ENCODE measurements at regions not wholly inside any gene's neighbourhood (a gene's known extent, or its start where the extent isn't known, plus 50 kb on each side); places are given as distances from the start of the nearest gene placed in this dataset.

DNA sequence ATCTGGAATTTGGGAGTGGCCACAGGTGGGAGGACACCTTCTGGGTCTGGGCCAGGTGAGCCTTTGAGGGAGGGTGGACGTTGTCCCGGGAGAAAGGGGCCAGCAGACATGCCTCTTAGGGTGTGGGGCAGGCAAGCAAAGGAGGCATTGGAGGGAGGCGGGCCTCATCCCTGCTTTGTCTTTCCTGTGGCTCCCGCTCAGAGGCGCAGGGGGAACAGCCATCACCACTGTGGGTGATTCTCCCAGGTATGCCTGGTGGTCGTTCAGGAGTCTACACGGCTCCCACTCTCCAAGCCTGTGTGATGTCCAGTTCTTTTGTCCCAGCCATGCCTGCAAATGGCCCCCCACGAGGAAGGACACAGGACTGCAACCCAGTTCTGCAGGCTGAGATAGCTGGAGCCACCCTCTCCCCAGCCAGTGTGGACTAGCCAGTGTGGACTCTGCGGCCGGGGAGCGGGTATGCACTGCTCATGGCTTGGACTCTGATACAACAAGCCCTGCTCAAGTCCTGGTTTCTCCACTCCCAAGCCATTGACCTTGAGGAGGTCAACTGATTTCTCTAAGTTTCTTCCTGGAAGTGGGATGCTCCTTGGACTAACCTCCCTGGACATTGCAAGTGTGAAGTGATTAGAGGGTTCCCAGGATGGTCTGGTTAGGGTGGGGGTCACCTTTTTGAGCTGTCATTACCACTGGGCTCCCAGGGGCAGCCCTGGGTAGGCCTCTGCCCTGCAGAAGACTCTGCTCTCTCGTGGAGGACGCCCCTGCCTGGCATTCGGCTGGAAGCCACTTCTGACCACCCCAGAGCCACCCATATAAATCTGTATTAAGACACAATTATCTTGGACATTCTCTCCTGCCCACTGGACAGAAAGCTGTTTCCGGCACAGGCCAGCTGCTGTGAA, 1151.2 kb downstream of the BRD1 start:
- POLR2A ChIA-PET = no interaction called here

More for the DNA sequence above, 1151.2 kb downstream of the BRD1 start:
- in situ Hi-C loops (cut with HindIII; ENCODE audit: extremely low pct_ligation_motif_present, low pct_unique_long_range_greater_than_20kb) = no loop called here
- WGBS (ENCODE audit: low lambda C conversion rate) = 38% methylated on average over 4 of the region's 15 CpGs
- no peak overlapping the region for H3K4me3 ChIP-seq (replicated peaks in 1 of 3; ENCODE audit: insufficient read depth in 1 of 3, low read depth in 2 of 3, low read length in 3 of 3)
- no peaks in the 10 kb centered on the region for H4K20me1 ChIP-seq (ENCODE audit: insufficient read depth, low read length)
- FAIRE-seq (no peak), ATAC-seq (no peak), DNase-seq (ENCODE audit: low spot score) (no peak)
- CTCF ChIA-PET (ENCODE audit: low intra/inter-chr PET ratio, low total read pairs) = no interaction called here
- H3K4me2 ChIP-seq (ENCODE audit: low read depth, low read length) = no peak overlapping the region
- H3K27ac ChIP-seq (ENCODE audit: extremely low read length, insufficient read depth, low read length) = no peak overlapping the region
- H2AFZ ChIP-seq (ENCODE audit: low read length) = no peak overlapping the region
- no peak for TF ChIP-seq ZNF251 (CRISPR knock-in tag; IDR thresholded peaks at IDR 0.05)
- TF ChIP-seq CCDC6 (CRISPR knock-in tag; IDR thresholded peaks at IDR 0.05) = no peak
- TF ChIP-seq ZNF180 (CRISPR knock-in tag; IDR thresholded peaks at IDR 0.05; ENCODE audit: borderline replicate concordance, low read depth) = no peak
- TF ChIP-seq ZNF569 (CRISPR knock-in tag; IDR thresholded peaks at IDR 0.05; ENCODE audit: borderline replicate concordance) = no peak
- no peak for TF ChIP-seq ZNF816 (CRISPR knock-in tag; IDR thresholded peaks at IDR 0.05; ENCODE audit: borderline replicate concordance)
- TF ChIP-seq ZFP62 (CRISPR knock-in tag; IDR thresholded peaks at IDR 0.05) = no peak
- TF ChIP-seq ZNF235 (CRISPR knock-in tag; IDR thresholded peaks at IDR 0.05; ENCODE audit: borderline replicate concordance) = no peak
- no peak for TF ChIP-seq ZNF75D (CRISPR knock-in tag; IDR thresholded peaks at IDR 0.05; ENCODE audit: borderline replicate concordance)
- TF ChIP-seq FOXC1 (CRISPR knock-in tag; IDR thresholded peaks at IDR 0.05; ENCODE audit: borderline replicate concordance) = no peak
- TF ChIP-seq HIVEP1 (CRISPR knock-in tag; IDR thresholded peaks at IDR 0.05) = no peak
- TF ChIP-seq, protein P1, sequence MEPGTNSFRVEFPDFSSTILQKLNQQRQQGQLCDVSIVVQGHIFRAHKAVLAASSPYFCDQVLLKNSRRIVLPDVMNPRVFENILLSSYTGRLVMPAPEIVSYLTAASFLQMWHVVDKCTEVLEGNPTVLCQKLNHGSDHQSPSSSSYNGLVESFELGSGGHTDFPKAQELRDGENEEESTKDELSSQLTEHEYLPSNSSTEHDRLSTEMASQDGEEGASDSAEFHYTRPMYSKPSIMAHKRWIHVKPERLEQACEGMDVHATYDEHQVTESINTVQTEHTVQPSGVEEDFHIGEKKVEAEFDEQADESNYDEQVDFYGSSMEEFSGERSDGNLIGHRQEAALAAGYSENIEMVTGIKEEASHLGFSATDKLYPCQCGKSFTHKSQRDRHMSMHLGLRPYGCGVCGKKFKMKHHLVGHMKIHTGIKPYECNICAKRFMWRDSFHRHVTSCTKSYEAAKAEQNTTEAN (CRISPR knock-in tag; conservative IDR thresholded peaks at IDR 0.05) = no peak
- TF ChIP-seq SP4 (CRISPR knock-in tag; IDR thresholded peaks at IDR 0.05) = no peak
- no peak for TF ChIP-seq KMT2B (CRISPR knock-in tag; IDR thresholded peaks at IDR 0.05)
- no peak for TF ChIP-seq RBM39 (IDR thresholded peaks at IDR 0.05; ENCODE audit: low read depth, low read length, poor library complexity, severe bottlenecking)
- TF ChIP-seq FOXM1 (CRISPR knock-in tag; IDR thresholded peaks at IDR 0.05) = no peak
- TF ChIP-seq, protein P2, sequence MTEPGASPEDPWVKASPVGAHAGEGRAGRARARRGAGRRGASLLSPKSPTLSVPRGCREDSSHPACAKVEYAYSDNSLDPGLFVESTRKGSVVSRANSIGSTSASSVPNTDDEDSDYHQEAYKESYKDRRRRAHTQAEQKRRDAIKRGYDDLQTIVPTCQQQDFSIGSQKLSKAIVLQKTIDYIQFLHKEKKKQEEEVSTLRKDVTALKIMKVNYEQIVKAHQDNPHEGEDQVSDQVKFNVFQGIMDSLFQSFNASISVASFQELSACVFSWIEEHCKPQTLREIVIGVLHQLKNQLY (CRISPR knock-in tag; IDR thresholded peaks at IDR 0.05) = no peak
- peaks cover 5 to 8% of the 10 kb centered on the region in 2 experiments; a peak in 4 of 5 replicates for H3K27me3 ChIP-seq (ENCODE audit: control insufficient read depth in 1 of 2, insufficient read depth in 2 of 2, low read length in 2 of 2)
- H3K36me3 ChIP-seq (replicated peaks in 1 of 2; ENCODE audit: control insufficient read depth in 1 of 2, insufficient read depth in 2 of 2, low read length in 2 of 2) = no peaks in the 10 kb centered on the region
- no peak overlapping the region for H3K9ac ChIP-seq (ENCODE audit: insufficient read depth, low read depth, low read length)
- H3K79me2 ChIP-seq (ENCODE audit: insufficient read depth, low read length) = no peaks in the 10 kb centered on the region
- no peaks in the 10 kb centered on the region for H3K4me1 ChIP-seq (ENCODE audit: insufficient read depth, low read length)
- H3K9me3 ChIP-seq (ENCODE audit: low read length) = peaks cover 16% of the 10 kb centered on the region
- intact Hi-C loops (cut with micrococcal nuclease; ENCODE audit: unreplicated experiment) = no loop called here
- BruUV-seq (replicated peaks) = no TSS peak

All from HepG2 (cell line).